H1 (cell line): ENCODE measurements at regions not wholly inside any gene's neighbourhood (a gene's known extent, or its start where the extent isn't known, plus 50 kb on each side); places are given as distances from the start of the nearest gene placed in this dataset.

Experiments
- EP300 ChIP-seq, 2 experiments: IDR thresholded peaks; 1 replicate in 1 of 2; 2 replicates in 1 of 2; pipeline ENCODE4 v1.6.1; 2011 to 2012; ENCODE audit warnings: low read depth in 2 of 2, low read length in 2 of 2, mild to moderate bottlenecking in 2 of 2, borderline replicate concordance in 1 of 2, inconsistent platforms in 1 of 2, moderate library complexity in 1 of 2
- POLR2A ChIP-seq, 2 experiments: IDR thresholded peaks; 1 replicate in 1 of 2; 2 replicates in 1 of 2; pipeline ENCODE4 v1.6.1; 2011; ENCODE audit warnings: low read depth in 2 of 2, low read length in 2 of 2, mild to moderate bottlenecking in 2 of 2; ENCODE audit errors: control extremely low read depth in 1 of 2
- SRF ChIP-seq: IDR thresholded peaks from 2 replicates; pipeline ENCODE4 v1.6.1; 2011; ENCODE audit warnings: mild to moderate bottlenecking, low read depth, low read length, moderate library complexity
- TBP ChIP-seq: IDR thresholded peaks from 2 replicates; pipeline ENCODE4 v1.6.1; 2011; ENCODE audit warnings: low read depth, low read length, improper control_type of control experiment
- TF ChIP-seq, protein P1 (sequence below): IDR thresholded peaks from 2 replicates; pipeline ENCODE4 v1.6.1; 2012; ENCODE audit warnings: inconsistent platforms
- TF ChIP-seq, protein P2 (sequence below): IDR thresholded peaks from 2 replicates; pipeline ENCODE4 v1.6.1; 2012; ENCODE audit warnings: low read length, inconsistent platforms
- TF ChIP-seq, protein P3 (sequence below), 3 experiments: IDR thresholded peaks; 1 replicate in 2 of 3; 2 replicates in 1 of 3; pipeline versions ENCODE4 v1.5.1 to v1.6.1; 2011; ENCODE audit warnings: low read length in 3 of 3, mild to moderate bottlenecking in 3 of 3, inconsistent platforms in 2 of 3, low read depth in 1 of 3, moderate library complexity in 1 of 3; ENCODE audit not compliant: insufficient read depth in 1 of 3; ENCODE audit errors: control extremely low read depth in 1 of 3

DNA sequence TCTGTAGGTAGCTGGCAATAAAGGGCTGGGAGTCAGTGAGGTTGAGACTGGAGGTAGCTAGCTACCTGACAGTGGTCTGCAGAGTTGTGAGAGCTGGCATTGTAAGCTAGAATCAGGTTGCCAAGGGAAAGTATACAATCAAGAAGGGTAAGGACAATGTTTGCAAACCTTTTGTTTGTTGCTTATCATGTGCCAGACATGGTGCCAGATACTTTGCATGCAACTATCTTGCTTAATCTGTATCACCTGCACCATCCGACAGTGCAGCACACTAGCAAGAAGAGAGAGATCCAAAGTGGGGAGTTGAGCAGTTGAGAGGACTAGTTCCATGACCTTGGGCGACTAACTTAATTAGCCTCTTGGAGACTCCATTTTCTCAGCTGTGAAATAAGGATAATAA is 236.4 kb downstream of the PDCD6IP start:
- TF ChIP-seq, protein P1, sequence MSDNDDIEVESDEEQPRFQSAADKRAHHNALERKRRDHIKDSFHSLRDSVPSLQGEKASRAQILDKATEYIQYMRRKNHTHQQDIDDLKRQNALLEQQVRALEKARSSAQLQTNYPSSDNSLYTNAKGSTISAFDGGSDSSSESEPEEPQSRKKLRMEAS, result no peak
- TF ChIP-seq, protein P2, sequence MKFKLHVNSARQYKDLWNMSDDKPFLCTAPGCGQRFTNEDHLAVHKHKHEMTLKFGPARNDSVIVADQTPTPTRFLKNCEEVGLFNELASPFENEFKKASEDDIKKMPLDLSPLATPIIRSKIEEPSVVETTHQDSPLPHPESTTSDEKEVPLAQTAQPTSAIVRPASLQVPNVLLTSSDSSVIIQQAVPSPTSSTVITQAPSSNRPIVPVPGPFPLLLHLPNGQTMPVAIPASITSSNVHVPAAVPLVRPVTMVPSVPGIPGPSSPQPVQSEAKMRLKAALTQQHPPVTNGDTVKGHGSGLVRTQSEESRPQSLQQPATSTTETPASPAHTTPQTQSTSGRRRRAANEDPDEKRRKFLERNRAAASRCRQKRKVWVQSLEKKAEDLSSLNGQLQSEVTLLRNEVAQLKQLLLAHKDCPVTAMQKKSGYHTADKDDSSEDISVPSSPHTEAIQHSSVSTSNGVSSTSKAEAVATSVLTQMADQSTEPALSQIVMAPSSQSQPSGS, result no peak
- no peak for TF ChIP-seq EP300 (IDR thresholded peaks at IDR 0.05; ENCODE audit: borderline replicate concordance in 1 of 2, low read depth in 2 of 2, low read length in 2 of 2)
- no peak for TF ChIP-seq TBP
- TF ChIP-seq, protein P3, sequence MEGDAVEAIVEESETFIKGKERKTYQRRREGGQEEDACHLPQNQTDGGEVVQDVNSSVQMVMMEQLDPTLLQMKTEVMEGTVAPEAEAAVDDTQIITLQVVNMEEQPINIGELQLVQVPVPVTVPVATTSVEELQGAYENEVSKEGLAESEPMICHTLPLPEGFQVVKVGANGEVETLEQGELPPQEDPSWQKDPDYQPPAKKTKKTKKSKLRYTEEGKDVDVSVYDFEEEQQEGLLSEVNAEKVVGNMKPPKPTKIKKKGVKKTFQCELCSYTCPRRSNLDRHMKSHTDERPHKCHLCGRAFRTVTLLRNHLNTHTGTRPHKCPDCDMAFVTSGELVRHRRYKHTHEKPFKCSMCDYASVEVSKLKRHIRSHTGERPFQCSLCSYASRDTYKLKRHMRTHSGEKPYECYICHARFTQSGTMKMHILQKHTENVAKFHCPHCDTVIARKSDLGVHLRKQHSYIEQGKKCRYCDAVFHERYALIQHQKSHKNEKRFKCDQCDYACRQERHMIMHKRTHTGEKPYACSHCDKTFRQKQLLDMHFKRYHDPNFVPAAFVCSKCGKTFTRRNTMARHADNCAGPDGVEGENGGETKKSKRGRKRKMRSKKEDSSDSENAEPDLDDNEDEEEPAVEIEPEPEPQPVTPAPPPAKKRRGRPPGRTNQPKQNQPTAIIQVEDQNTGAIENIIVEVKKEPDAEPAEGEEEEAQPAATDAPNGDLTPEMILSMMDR (IDR thresholded peaks at IDR 0.05; ENCODE audit: control extremely low read depth in 1 of 3, insufficient read depth in 1 of 3, low read depth in 1 of 3, low read length in 3 of 3), result no peak
- TF ChIP-seq SRF, result no peak
- no peak for TF ChIP-seq POLR2A (IDR thresholded peaks at IDR 0.05; ENCODE audit: control extremely low read depth in 1 of 2, low read depth in 2 of 2, low read length in 2 of 2)
